ENCODE measurements at regions not wholly inside any gene's neighbourhood (a gene's known extent, or its start where the extent isn't known, plus 50 kb on each side); places are given as distances from the start of the nearest gene placed in this dataset.

GRCh38 chr13:103243495-103243894 lies 177.3 kb upstream of the SLC10A2 start:
- Histone ChIP-seq H3K9me3 (no peaks in the 10 kb centered on the region), H3K4me3 (no peak overlapping the region), H3K4me1 (no peaks in the 10 kb centered on the region), H3K36me3 (no peaks in the 10 kb centered on the region), H3K27me3 (no peaks in the 10 kb centered on the region), H3K27ac (no peak overlapping the region)
- intact Hi-C loops (cut with DNase I): no loop called here
- DNase-seq: no peak
- WGBS, 2 donors: 93 to 97% methylated on average over 3 of the region's 3 CpGs
- TF ChIP-seq POLR2AphosphoS5 (IDR thresholded peaks at IDR 0.05) (no peak), EP300 (IDR thresholded peaks at IDR 0.05) (no peak), POLR2A (IDR thresholded peaks at IDR 0.05) (no peak), CTCF (IDR thresholded peaks at IDR 0.05) (no peak)

DNA sequence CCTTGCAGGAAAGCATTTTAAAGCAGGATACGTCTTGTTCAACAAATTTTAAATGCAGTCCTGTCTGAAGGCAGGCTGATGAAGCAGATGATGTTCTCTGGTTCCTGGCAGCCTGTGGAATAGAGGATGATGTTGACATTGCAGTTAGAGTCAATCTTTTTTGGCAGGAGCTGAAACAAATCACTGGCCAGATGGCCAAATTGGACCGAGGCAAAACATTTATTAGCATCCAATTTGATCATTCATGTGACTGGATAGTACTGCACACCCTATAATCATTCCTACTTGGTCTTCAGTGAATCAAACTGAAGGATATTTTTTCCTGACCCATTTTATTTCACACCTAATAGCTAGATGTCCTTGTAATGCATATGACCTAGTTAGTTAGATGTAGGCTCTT lies 172.2 kb upstream of the SLC10A2 start:
- no peak for TF ChIP-seq EP300 (IDR thresholded peaks at IDR 0.05)
- TF ChIP-seq POLR2AphosphoS5 (IDR thresholded peaks at IDR 0.05): no peak
- TF ChIP-seq CTCF (IDR thresholded peaks at IDR 0.05): no peak
- no peak for TF ChIP-seq POLR2A (IDR thresholded peaks at IDR 0.05)
- Histone ChIP-seq H3K27ac (no peak overlapping the region), H3K4me3 (no peak overlapping the region), H3K4me1 (no peaks in the 10 kb centered on the region), H3K27me3 (no peaks in the 10 kb centered on the region), H3K9me3 (no peaks in the 10 kb centered on the region), H3K36me3 (no peaks in the 10 kb centered on the region)
- intact Hi-C loops (cut with DNase I): no loop called here
- 49 to 73% methylated on average over 2 of the region's 2 CpGs for WGBS, 2 donors
- DNase-seq: no peak

- H3K27me3 ChIP-seq: no peaks in the 10 kb centered on the region
- no peak for DNase-seq
- no peaks in the 10 kb centered on the region for H3K9me3 ChIP-seq
- 93 to 96% methylated on average over 2 of the region's 2 CpGs for WGBS, 2 donors
- no peaks in the 10 kb centered on the region for H3K36me3 ChIP-seq
- intact Hi-C loops (cut with DNase I): no loop called here
- H3K27ac ChIP-seq: no peak overlapping the region
- H3K4me1 ChIP-seq: no peaks in the 10 kb centered on the region
- no peak overlapping the region for H3K4me3 ChIP-seq
- TF ChIP-seq CTCF (IDR thresholded peaks at IDR 0.05) (no peak), POLR2A (IDR thresholded peaks at IDR 0.05) (no peak), POLR2AphosphoS5 (IDR thresholded peaks at IDR 0.05) (no peak), EP300 (IDR thresholded peaks at IDR 0.05) (no peak)
These were observed 170.0 kb upstream of the SLC10A2 start for GRCh38 chr13:103236213-103236612.

DNA sequence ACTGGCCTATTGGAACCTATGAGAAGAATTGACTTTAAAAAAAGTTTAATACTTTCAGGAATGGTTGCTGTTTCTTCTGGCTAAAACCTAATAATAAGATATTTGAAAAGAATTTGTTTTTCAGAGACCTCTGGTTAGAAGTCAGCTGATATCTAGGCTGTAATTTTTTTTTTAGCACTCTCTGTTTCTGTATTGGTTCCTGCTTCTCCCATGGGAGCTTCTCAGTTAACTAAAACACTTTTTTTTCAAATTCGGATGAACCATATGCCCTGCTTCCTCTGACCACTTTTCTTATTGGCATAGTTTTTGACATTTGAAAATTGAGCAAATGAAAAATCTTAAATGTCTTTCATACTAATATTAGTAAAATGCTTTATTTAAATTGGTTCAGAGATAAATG lies 163.5 kb upstream of the SLC10A2 start:
- 74 to 89% methylated on average over 1 of the region's 1 CpG for WGBS, 2 donors
- Histone ChIP-seq H3K4me1 (no peaks in the 10 kb centered on the region), H3K4me3 (no peak overlapping the region), H3K27ac (no peak overlapping the region), H3K9me3 (no peaks in the 10 kb centered on the region), H3K36me3 (no peaks in the 10 kb centered on the region), H3K27me3 (no peaks in the 10 kb centered on the region)
- DNase-seq: no peak
- TF ChIP-seq POLR2AphosphoS5 (IDR thresholded peaks at IDR 0.05) (no peak), EP300 (IDR thresholded peaks at IDR 0.05) (no peak), POLR2A (IDR thresholded peaks at IDR 0.05) (no peak), CTCF (IDR thresholded peaks at IDR 0.05) (no peak)
- intact Hi-C loops (cut with DNase I): no loop called here

- WGBS, 2 donors: 72 to 77% methylated on average over 4 of the region's 4 CpGs
- Histone ChIP-seq H3K27ac (no peak overlapping the region), H3K9me3 (no peaks in the 10 kb centered on the region), H3K4me3 (no peak overlapping the region), H3K4me1 (no peaks in the 10 kb centered on the region), H3K36me3 (no peaks in the 10 kb centered on the region), H3K27me3 (no peaks in the 10 kb centered on the region)
- no peak for DNase-seq
- no peak for TF ChIP-seq POLR2A (IDR thresholded peaks at IDR 0.05)
- TF ChIP-seq POLR2AphosphoS5 (IDR thresholded peaks at IDR 0.05): no peak
- TF ChIP-seq CTCF (IDR thresholded peaks at IDR 0.05): no peak
- no peak for TF ChIP-seq EP300 (IDR thresholded peaks at IDR 0.05)
- intact Hi-C loops (cut with DNase I): no loop called here
These were observed 158.6 kb upstream of the SLC10A2 start for GRCh38 chr13:103224804-103225203.
